ENCODE measurements at regions not wholly inside any gene's neighbourhood (a gene's known extent, or its start where the extent isn't known, plus 50 kb on each side); places are given as distances from the start of the nearest gene placed in this dataset.
"Not testable (repeated sequence)": the region's sequence is repeated elsewhere in the genome, so short reads cannot be mapped to it uniquely, and the experiment has no call there.

DNA sequence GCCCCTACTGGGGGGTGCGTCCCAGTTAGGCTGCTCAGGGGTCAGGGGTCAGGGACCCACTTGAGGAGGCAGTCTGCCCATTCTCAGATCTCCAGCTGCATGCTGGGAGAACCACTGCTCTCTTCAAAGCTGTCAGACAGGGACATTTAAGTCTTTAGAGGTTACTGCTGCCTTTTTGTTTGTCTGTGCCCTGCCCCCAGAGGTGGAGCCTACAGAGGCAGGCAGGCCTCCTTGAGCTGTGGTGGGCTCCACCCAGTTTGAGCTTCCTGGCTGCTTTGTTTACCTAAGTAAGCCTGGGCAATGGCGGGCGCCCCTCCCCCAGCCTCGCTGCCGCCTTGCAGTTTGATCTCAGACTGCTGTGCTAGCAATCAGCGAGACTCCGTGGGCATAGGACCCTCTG, 130.5 kb downstream of the FZD1 start:
- BruUV-seq (replicated peaks), result not testable (repeated sequence)

DNA sequence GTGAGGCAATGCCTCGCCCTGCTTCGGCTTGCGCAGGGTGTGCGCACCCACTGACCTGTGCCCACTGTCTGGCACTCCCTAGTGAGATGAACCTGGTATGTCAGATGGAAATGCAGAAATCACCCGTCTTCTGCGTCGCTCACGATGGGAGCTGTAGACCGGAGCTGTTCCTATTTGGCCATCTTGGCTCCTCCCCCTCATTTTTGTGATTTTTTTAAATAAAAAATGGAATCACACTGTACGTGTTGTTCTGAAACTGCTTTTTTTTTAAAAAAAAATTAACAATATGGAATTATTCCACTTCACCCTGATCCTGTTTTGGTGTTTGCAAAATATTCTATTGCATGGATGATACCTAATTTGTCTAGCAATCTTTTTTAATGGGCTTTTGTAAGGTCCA, 131.1 kb downstream of the FZD1 start:
- 72% methylated on average over 8 of the region's 10 CpGs for WGBS (ENCODE audit: low lambda C conversion rate)
- intact Hi-C loops (cut with micrococcal nuclease; ENCODE audit: unreplicated experiment); CTCF ChIA-PET (ENCODE audit: low intra/inter-chr PET ratio, low total read pairs); H4K20me1 ChIP-seq (ENCODE audit: insufficient read depth, low read length); H3K4me3 ChIP-seq (replicated peaks in 1 of 3; ENCODE audit: insufficient read depth in 1 of 3, low read depth in 2 of 3, low read length in 3 of 3); in situ Hi-C loops (cut with HindIII; ENCODE audit: extremely low pct_ligation_motif_present, low pct_unique_long_range_greater_than_20kb); ATAC-seq; H3K27me3 ChIP-seq (ENCODE audit: control insufficient read depth in 1 of 2, insufficient read depth in 2 of 2, low read length in 2 of 2); H3K36me3 ChIP-seq (replicated peaks in 1 of 2; ENCODE audit: control insufficient read depth in 1 of 2, insufficient read depth in 2 of 2, low read length in 2 of 2); H3K4me1 ChIP-seq (ENCODE audit: insufficient read depth, low read length); H3K9me3 ChIP-seq (ENCODE audit: low read length); H2AFZ ChIP-seq (ENCODE audit: low read length); H3K27ac ChIP-seq (ENCODE audit: extremely low read length, insufficient read depth, low read length); POLR2A ChIA-PET; DNase-seq (ENCODE audit: low spot score); FAIRE-seq; BruUV-seq (replicated peaks); H3K79me2 ChIP-seq (ENCODE audit: insufficient read depth, low read length); H3K4me2 ChIP-seq (ENCODE audit: low read depth, low read length); H3K9ac ChIP-seq (ENCODE audit: insufficient read depth, low read depth, low read length): not testable (repeated sequence)

More for the DNA sequence above, 130.5 kb downstream of the FZD1 start:
- CTCF ChIA-PET (ENCODE audit: low intra/inter-chr PET ratio, low total read pairs); ATAC-seq; H3K27me3 ChIP-seq (ENCODE audit: control insufficient read depth in 1 of 2, insufficient read depth in 2 of 2, low read length in 2 of 2); H3K27ac ChIP-seq (ENCODE audit: extremely low read length, insufficient read depth, low read length); H3K4me3 ChIP-seq (replicated peaks in 1 of 3; ENCODE audit: insufficient read depth in 1 of 3, low read depth in 2 of 3, low read length in 3 of 3); H2AFZ ChIP-seq (ENCODE audit: low read length); H3K36me3 ChIP-seq (replicated peaks in 1 of 2; ENCODE audit: control insufficient read depth in 1 of 2, insufficient read depth in 2 of 2, low read length in 2 of 2); DNase-seq (ENCODE audit: low spot score); H3K9ac ChIP-seq (ENCODE audit: insufficient read depth, low read depth, low read length); POLR2A ChIA-PET; H3K9me3 ChIP-seq (ENCODE audit: low read length); in situ Hi-C loops (cut with HindIII; ENCODE audit: extremely low pct_ligation_motif_present, low pct_unique_long_range_greater_than_20kb); H4K20me1 ChIP-seq (ENCODE audit: insufficient read depth, low read length); intact Hi-C loops (cut with micrococcal nuclease; ENCODE audit: unreplicated experiment); H3K79me2 ChIP-seq (ENCODE audit: insufficient read depth, low read length); FAIRE-seq; H3K4me1 ChIP-seq (ENCODE audit: insufficient read depth, low read length); H3K4me2 ChIP-seq (ENCODE audit: low read depth, low read length): not testable (repeated sequence)
- TF ChIP-seq, protein P1, sequence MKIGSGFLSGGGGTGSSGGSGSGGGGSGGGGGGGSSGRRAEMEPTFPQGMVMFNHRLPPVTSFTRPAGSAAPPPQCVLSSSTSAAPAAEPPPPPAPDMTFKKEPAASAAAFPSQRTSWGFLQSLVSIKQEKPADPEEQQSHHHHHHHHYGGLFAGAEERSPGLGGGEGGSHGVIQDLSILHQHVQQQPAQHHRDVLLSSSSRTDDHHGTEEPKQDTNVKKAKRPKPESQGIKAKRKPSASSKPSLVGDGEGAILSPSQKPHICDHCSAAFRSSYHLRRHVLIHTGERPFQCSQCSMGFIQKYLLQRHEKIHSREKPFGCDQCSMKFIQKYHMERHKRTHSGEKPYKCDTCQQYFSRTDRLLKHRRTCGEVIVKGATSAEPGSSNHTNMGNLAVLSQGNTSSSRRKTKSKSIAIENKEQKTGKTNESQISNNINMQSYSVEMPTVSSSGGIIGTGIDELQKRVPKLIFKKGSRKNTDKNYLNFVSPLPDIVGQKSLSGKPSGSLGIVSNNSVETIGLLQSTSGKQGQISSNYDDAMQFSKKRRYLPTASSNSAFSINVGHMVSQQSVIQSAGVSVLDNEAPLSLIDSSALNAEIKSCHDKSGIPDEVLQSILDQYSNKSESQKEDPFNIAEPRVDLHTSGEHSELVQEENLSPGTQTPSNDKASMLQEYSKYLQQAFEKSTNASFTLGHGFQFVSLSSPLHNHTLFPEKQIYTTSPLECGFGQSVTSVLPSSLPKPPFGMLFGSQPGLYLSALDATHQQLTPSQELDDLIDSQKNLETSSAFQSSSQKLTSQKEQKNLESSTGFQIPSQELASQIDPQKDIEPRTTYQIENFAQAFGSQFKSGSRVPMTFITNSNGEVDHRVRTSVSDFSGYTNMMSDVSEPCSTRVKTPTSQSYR (CRISPR knock-in tag; IDR thresholded peaks at IDR 0.05; ENCODE audit: borderline replicate concordance), result peak; percentile 29; the same call in 1 of the 2 replicates
- 0% methylated on average over 1 of the region's 7 CpGs for WGBS (ENCODE audit: low lambda C conversion rate)

Data from HepG2 (cell line).